ENCODE measurements at regions not wholly inside any gene's neighbourhood (a gene's known extent, or its start where the extent isn't known, plus 50 kb on each side); places are given as distances from the start of the nearest gene placed in this dataset.
A peak's percentile ranks its signal among the peaks of the same experiment; 100 is the strongest.

- intact Hi-C loops (cut with DNase I) = loop anchor here (5.0 kb wide), 1 partner anchor 830 kb away; no protein-coding TSS in a partner anchor
- H3K27me3 ChIP-seq = no peaks in the 10 kb centered on the region
Observed at GRCh38 chr10:85547460-85548023, 819.1 kb downstream of the GRID1 start.

GRCh38 chr10:85548034-85548433 is 818.6 kb downstream of the GRID1 start:
- H3K4me1 ChIP-seq = no peaks in the 10 kb centered on the region
- TF ChIP-seq POLR2AphosphoS5 (IDR thresholded peaks at IDR 0.05) (no peak), POLR2A (IDR thresholded peaks at IDR 0.05) (no peak), CTCF (IDR thresholded peaks at IDR 0.05) (peak in 2 of 4 experiments; percentile 20 to 25), EP300 (IDR thresholded peaks at IDR 0.05) (no peak)
- intact Hi-C loops (cut with DNase I) = loop anchor here (5.0 kb wide), 1 partner anchor 829 kb away; no protein-coding TSS in a partner anchor
- H3K36me3 ChIP-seq = no peaks in the 10 kb centered on the region
- H3K27ac ChIP-seq = no peak overlapping the region
- DNase-seq = no peak
- H3K4me3 ChIP-seq = no peak overlapping the region
- H3K27me3 ChIP-seq = no peaks in the 10 kb centered on the region
- 15 to 44% methylated on average over 2 of the region's 2 CpGs for WGBS, 2 donors
- no peaks in the 10 kb centered on the region for H3K9me3 ChIP-seq

More at GRCh38 chr10:85547460-85548023, 819.1 kb downstream of the GRID1 start:
- 84 to 90% methylated on average over 1 of the region's 1 CpG for WGBS, 2 donors
- TF ChIP-seq POLR2A (IDR thresholded peaks at IDR 0.05) (no peak), POLR2AphosphoS5 (IDR thresholded peaks at IDR 0.05) (no peak), EP300 (IDR thresholded peaks at IDR 0.05) (no peak), CTCF (IDR thresholded peaks at IDR 0.05) (no peak)
- Histone ChIP-seq H3K4me3 (no peak overlapping the region), H3K36me3 (no peaks in the 10 kb centered on the region), H3K27ac (no peak overlapping the region), H3K4me1 (no peaks in the 10 kb centered on the region), H3K9me3 (no peaks in the 10 kb centered on the region)
- DNase-seq = no peak

Small RNA genes lying in the stretch of these regions (small RNA-seq; reads per million reads assigned to genes)
- gene RNU6-325P = 0 reads per million in 3 donors
